ENCODE measurements at regions not wholly inside any gene's neighbourhood (a gene's known extent, or its start where the extent isn't known, plus 50 kb on each side); places are given as distances from the start of the nearest gene placed in this dataset.

DNA sequence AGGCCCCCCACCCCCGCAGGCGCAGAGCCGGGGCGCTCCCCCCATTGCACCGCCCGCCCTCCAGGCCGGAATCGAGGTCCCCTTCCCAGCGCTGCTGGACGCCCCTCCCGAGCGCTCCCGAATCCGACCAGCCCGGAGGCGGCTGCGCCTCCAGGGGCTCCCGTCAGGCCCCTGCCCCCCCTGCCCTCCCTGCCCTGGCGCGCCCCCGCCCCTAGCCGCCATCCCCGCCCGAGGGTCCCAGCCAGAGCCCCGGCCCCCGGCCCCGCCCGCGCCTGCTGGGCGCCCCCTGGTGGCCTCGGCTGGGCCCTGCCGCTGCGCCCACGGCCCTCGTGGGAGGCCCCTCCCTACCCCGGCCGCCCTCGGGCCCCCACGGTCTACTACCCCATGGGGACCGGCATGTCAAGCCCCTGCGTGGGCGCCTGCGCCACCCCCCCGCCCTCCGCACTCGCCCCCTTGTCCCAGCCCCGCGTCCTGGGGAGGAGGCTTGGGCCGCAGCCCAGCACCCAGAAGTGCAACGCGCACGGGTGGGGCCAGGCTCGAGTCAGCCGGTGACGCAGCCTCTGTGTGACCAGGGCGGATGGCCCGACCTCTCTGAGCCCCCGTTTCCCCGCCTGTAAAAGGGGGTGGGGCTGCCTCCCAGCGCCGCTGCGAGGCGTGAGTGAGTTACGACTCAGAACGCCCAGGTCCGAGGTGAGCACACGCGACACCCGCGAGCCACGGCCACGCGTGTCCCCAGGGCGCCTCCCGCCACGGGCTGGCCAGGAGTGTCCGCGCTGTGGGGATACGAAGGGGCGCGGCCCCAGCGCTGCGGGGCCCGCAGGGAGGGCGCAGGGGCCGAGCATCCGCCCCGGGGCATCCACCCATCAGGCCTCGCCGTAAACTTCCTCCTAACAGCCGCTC lies 104.9 kb downstream of the FAM53A start:
- TF ChIP-seq POLR2A (IDR thresholded peaks at IDR 0.05) (no peak), EP300 (IDR thresholded peaks at IDR 0.05) (no peak)
- TF ChIP-seq, protein P1, sequence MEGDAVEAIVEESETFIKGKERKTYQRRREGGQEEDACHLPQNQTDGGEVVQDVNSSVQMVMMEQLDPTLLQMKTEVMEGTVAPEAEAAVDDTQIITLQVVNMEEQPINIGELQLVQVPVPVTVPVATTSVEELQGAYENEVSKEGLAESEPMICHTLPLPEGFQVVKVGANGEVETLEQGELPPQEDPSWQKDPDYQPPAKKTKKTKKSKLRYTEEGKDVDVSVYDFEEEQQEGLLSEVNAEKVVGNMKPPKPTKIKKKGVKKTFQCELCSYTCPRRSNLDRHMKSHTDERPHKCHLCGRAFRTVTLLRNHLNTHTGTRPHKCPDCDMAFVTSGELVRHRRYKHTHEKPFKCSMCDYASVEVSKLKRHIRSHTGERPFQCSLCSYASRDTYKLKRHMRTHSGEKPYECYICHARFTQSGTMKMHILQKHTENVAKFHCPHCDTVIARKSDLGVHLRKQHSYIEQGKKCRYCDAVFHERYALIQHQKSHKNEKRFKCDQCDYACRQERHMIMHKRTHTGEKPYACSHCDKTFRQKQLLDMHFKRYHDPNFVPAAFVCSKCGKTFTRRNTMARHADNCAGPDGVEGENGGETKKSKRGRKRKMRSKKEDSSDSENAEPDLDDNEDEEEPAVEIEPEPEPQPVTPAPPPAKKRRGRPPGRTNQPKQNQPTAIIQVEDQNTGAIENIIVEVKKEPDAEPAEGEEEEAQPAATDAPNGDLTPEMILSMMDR (IDR thresholded peaks at IDR 0.05) = peak in 3 of 7 experiments; percentile 75 to 93 (median 81)

Data from stomach (tissue), 4 donors.